Body of pancreas (tissue), 4 donors: ENCODE measurements at regions not wholly inside any gene's neighbourhood (a gene's known extent, or its start where the extent isn't known, plus 50 kb on each side); places are given as distances from the start of the nearest gene placed in this dataset.

Source experiments
- ATAC-seq: fragments of 150-250 bp; one replicate; pipeline ENCODE4 v1.9.1; 2016
- DNase-seq, 4 donors: peaks; one replicate each; pipeline ENCODE4 v3.0.0-alpha.2; 2019
- H3K27ac ChIP-seq, 4 donors: fragments of 200-600 bp; sonication (generic); 1 replicate in 3 of 4; 2 replicates in 1 of 4; pipeline versions ENCODE4 v1.5.1 to v1.6.1; 2016 to 2019; ENCODE audit warnings: mild to moderate bottlenecking in 1 of 4, mixed read lengths in 1 of 4, moderate library complexity in 1 of 4
- H3K27me3 ChIP-seq, 2 donors: fragments of 200-600 bp; sonication (generic); one replicate each; pipeline ENCODE4 v1.6.0; 2016; ENCODE audit warnings: mild to moderate bottlenecking in 1 of 2
- H3K36me3 ChIP-seq, 2 donors: fragments of 200-600 bp; sonication (generic); replicated peaks in 1 of 2; 2 replicates each; pipeline ENCODE4 v1.5.1; 2016; ENCODE audit warnings: low read depth in 2 of 2; ENCODE audit not compliant: insufficient read depth in 1 of 2
- H3K4me1 ChIP-seq: fragments of 200-600 bp; sonication (generic); one replicate; pipeline ENCODE4 v1.6.0; 2016
- H3K4me3 ChIP-seq, 2 donors: fragments of 200-600 bp; sonication (generic); 1 replicate in 1 of 2; 2 replicates in 1 of 2; pipeline ENCODE4 v1.5.1; 2016 to 2019
- H3K9me3 ChIP-seq, 3 donors: fragments of 200-600 bp; sonication (generic); 1 replicate in 2 of 3; 2 replicates in 1 of 3; pipeline ENCODE4 v1.5.1; 2016
- CTCF ChIP-seq, 7 experiments: fragments of 450-650 bp in 4 of 7; fragments of 200-600 bp in 3 of 7; sonication (generic) in 3 of 7; IDR thresholded peaks; one replicate each; pipeline ENCODE4 v1.5.1; 2016 to 2019; ENCODE audit warnings: antibody characterized with exemption in 7 of 7
- POLR2A ChIP-seq, 3 donors: fragments of 450-650 bp; IDR thresholded peaks; one replicate each; pipeline ENCODE4 v1.6.1; 2016; ENCODE audit warnings: antibody characterized with exemption in 3 of 3, mild to moderate bottlenecking in 2 of 3
- WGBS, 2 donors: methylation state at CpG; one replicate each; pipeline ENCODE4 v1.1.5; 2017; 5-methylcytosine and 5-hydroxymethylcytosine counted together
- intact Hi-C: fragments of 100-400 bp; cut with DNase I; formaldehyde crosslinking; loops from one replicate; pipeline ENCODE4 v1.15.1; 2023

- H3K36me3 ChIP-seq: no peaks in the 10 kb centered on the region
- DNase-seq (no peak), ATAC-seq (no peak)
- no peak overlapping the region for H3K4me3 ChIP-seq
- H3K4me1 ChIP-seq: no peaks in the 10 kb centered on the region
- TF ChIP-seq CTCF (IDR thresholded peaks at IDR 0.05) (no peak), POLR2A (IDR thresholded peaks at IDR 0.05) (no peak)
- 64 to 65% methylated on average over 3 of the region's 3 CpGs for WGBS, 2 donors
- no peaks in the 10 kb centered on the region for H3K9me3 ChIP-seq
- H3K27me3 ChIP-seq: no peaks in the 10 kb centered on the region
- intact Hi-C loops: no loop called here
- no peak overlapping the region for H3K27ac ChIP-seq
These were observed 100.4 kb upstream of the DAP start for GRCh38 chr5:10861423-10861790.

GRCh38 chr5:10860645-10861422 is 99.8 kb upstream of the DAP start:
- no peak overlapping the region for H3K4me3 ChIP-seq
- DNase-seq (no peak), ATAC-seq (no peak)
- no peak overlapping the region for H3K27ac ChIP-seq
- TF ChIP-seq CTCF (IDR thresholded peaks at IDR 0.05) (no peak), POLR2A (IDR thresholded peaks at IDR 0.05) (no peak)
- no peaks in the 10 kb centered on the region for H3K27me3 ChIP-seq
- intact Hi-C loops: no loop called here
- H3K36me3 ChIP-seq: no peaks in the 10 kb centered on the region
- 83 to 89% methylated on average over 4 of the region's 4 CpGs for WGBS, 2 donors
- H3K9me3 ChIP-seq: no peaks in the 10 kb centered on the region
- no peaks in the 10 kb centered on the region for H3K4me1 ChIP-seq

GRCh38 chr5:10860196-10860543 is 99.1 kb upstream of the DAP start:
- Histone ChIP-seq H3K27ac (no peak overlapping the region), H3K27me3 (no peaks in the 10 kb centered on the region), H3K4me1 (no peaks in the 10 kb centered on the region), H3K4me3 (no peak overlapping the region), H3K9me3 (no peaks in the 10 kb centered on the region), H3K36me3 (no peaks in the 10 kb centered on the region)
- intact Hi-C loops: no loop called here
- TF ChIP-seq POLR2A (IDR thresholded peaks at IDR 0.05) (no peak), CTCF (IDR thresholded peaks at IDR 0.05) (no peak)
- DNase-seq: no peak
- ATAC-seq: no peak
- WGBS, 2 donors: 81% methylated on average over 9 of the region's 9 CpGs

GRCh38 chr5:10859393-10860195 is 98.6 kb upstream of the DAP start:
- no peak for ATAC-seq
- no peaks in the 10 kb centered on the region for H3K27me3 ChIP-seq
- no peak overlapping the region for H3K4me3 ChIP-seq
- TF ChIP-seq POLR2A (IDR thresholded peaks at IDR 0.05) (no peak), CTCF (IDR thresholded peaks at IDR 0.05) (no peak)
- H3K9me3 ChIP-seq: no peaks in the 10 kb centered on the region
- intact Hi-C loops: no loop called here
- DNase-seq: no peak
- H3K4me1 ChIP-seq: no peaks in the 10 kb centered on the region
- 86 to 91% methylated on average over 15 of the region's 15 CpGs for WGBS, 2 donors
- no peak overlapping the region for H3K27ac ChIP-seq
- H3K36me3 ChIP-seq: no peaks in the 10 kb centered on the region
